IMR-90 (cell line): ENCODE measurements at regions not wholly inside any gene's neighbourhood (a gene's known extent, or its start where the extent isn't known, plus 50 kb on each side); places are given as distances from the start of the nearest gene placed in this dataset.
A peak's percentile ranks its signal among the peaks of the same experiment; 100 is the strongest.

Source experiments
- BHLHE40 ChIP-seq: fragments of 150-350 bp; IDR thresholded peaks from 2 replicates; pipeline ENCODE4 v1.6.1; 2016; ENCODE audit warnings: mild to moderate bottlenecking, low read depth, low read length
- CEBPB ChIP-seq: IDR thresholded peaks from 2 replicates; pipeline ENCODE4 v1.6.1; 2012; ENCODE audit warnings: low read depth, low read length, improper control_type of control experiment
- CTCF ChIP-seq: conservative IDR thresholded peaks from 2 replicates; pipeline ENCODE4 v1.5.1; 2012; ENCODE audit warnings: mild to moderate bottlenecking, low read depth, low read length, improper control_type of control experiment
- POLR2A ChIP-seq: IDR thresholded peaks from 2 replicates; pipeline ENCODE4 v1.6.1; 2012; ENCODE audit warnings: mild to moderate bottlenecking, low read depth, low read length
- RCOR1 ChIP-seq: IDR thresholded peaks from 2 replicates; pipeline ENCODE4 v1.6.1; 2012; ENCODE audit warnings: mild to moderate bottlenecking, low read length, improper control_type of control experiment; ENCODE audit not compliant: insufficient replicate concordance
- RFX5 ChIP-seq: IDR thresholded peaks from 2 replicates; pipeline ENCODE4 v1.8.0; 2012; ENCODE audit warnings: low read depth, mild to moderate bottlenecking, low read length, moderate library complexity

GRCh38 chr7:84271543-84271942, 77.0 kb upstream of the SEMA3A start:
- TF ChIP-seq CTCF (no peak), BHLHE40 (no peak), RCOR1 (no peak), POLR2A (no peak), RFX5 (no peak), CEBPB (peak; percentile 86)
